GM23338 (cell line): ENCODE measurements at regions not wholly inside any gene's neighbourhood (a gene's known extent, or its start where the extent isn't known, plus 50 kb on each side); places are given as distances from the start of the nearest gene placed in this dataset.

Experiments used
- ATAC-seq: fragments of 200-7000 bp; cut with Tn5 transposase; 3 replicates; pipeline ENCODE4 v1.9.1; 2020
- DNase-seq: peaks from one replicate; pipeline ENCODE4 v3.0.0-alpha.2; 2015; ENCODE audit warnings: low spot score
- H2AFZ ChIP-seq: fragments of 200-600 bp; sonication (generic); 2 replicates; pipeline ENCODE4 v1.8.0; 2016; ENCODE audit warnings: antibody characterized with exemption, mild to moderate bottlenecking, moderate library complexity
- H3F3A ChIP-seq: fragments of 200-600 bp; sonication (generic); replicated peaks from 2 replicates; pipeline ENCODE4 v1.8.0; 2017; ENCODE audit warnings: antibody characterized with exemption, mixed run types, low read depth
- H3K27ac ChIP-seq: fragments of 200-600 bp; sonication (generic); 2 replicates; pipeline ENCODE4 v1.6.1; 2016; ENCODE audit warnings: low read depth
- H3K27me3 ChIP-seq: fragments of 200-600 bp; sonication (generic); 2 replicates; pipeline ENCODE4 v1.8.0; 2016; ENCODE audit warnings: mild to moderate bottlenecking, mixed run types, moderate library complexity; ENCODE audit not compliant: insufficient read depth
- H3K36me3 ChIP-seq: fragments of 200-600 bp; sonication (generic); 2 replicates; pipeline ENCODE4 v1.8.0; 2016; ENCODE audit warnings: mild to moderate bottlenecking; ENCODE audit not compliant: insufficient read depth
- H3K4me1 ChIP-seq: fragments of 200-600 bp; sonication (generic); 2 replicates; pipeline ENCODE4 v1.8.0; 2016; ENCODE audit warnings: mild to moderate bottlenecking, moderate library complexity; ENCODE audit not compliant: insufficient read depth
- H3K4me2 ChIP-seq: fragments of 200-600 bp; sonication (generic); 2 replicates; pipeline ENCODE4 v1.7.1; 2017; ENCODE audit warnings: mixed run types
- H3K4me3 ChIP-seq: fragments of 200-600 bp; sonication (generic); 2 replicates; pipeline ENCODE4 v1.6.1; 2016; ENCODE audit warnings: mixed run types
- H3K79me2 ChIP-seq: fragments of 200-600 bp; sonication (generic); replicated peaks from 2 replicates; pipeline ENCODE4 v1.8.0; 2017; ENCODE audit warnings: mild to moderate bottlenecking; ENCODE audit not compliant: insufficient read depth
- H3K9me2 ChIP-seq: fragments of 200-600 bp; sonication (generic); 2 replicates; pipeline ENCODE4 v1.8.0; 2017; ENCODE audit not compliant: insufficient read depth
- H4K20me1 ChIP-seq: fragments of 200-600 bp; sonication (generic); replicated peaks from 2 replicates; pipeline ENCODE4 v1.8.0; 2017; ENCODE audit warnings: mild to moderate bottlenecking; ENCODE audit not compliant: insufficient read depth
- H3K27ac Mint-ChIP-seq: 2 replicates; pipeline ENCODE4 v1.8.0; 2020; ENCODE audit warnings: inconsistent platforms, mild to moderate bottlenecking, moderate library complexity, mixed read lengths
- H3K27me3 Mint-ChIP-seq: 3 replicates; pipeline ENCODE4 v1.8.0; 2022; ENCODE audit warnings: low read depth, mild to moderate bottlenecking, moderate library complexity, mixed read lengths, inconsistent platforms; ENCODE audit not compliant: insufficient read depth, poor library complexity
- H3K36me3 Mint-ChIP-seq: 3 replicates; pipeline ENCODE4 v1.8.0; 2021; ENCODE audit warnings: low read depth, mild to moderate bottlenecking, inconsistent platforms, moderate library complexity, mixed read lengths
- H3K4me1 Mint-ChIP-seq: 3 replicates; pipeline ENCODE4 v1.8.0; 2020; ENCODE audit warnings: mild to moderate bottlenecking, inconsistent platforms, mixed read lengths
- H3K4me3 Mint-ChIP-seq: 3 replicates; pipeline ENCODE4 v1.8.0; 2021; ENCODE audit warnings: moderate library complexity, mild to moderate bottlenecking, inconsistent platforms, mixed read lengths
- H3K9me3 Mint-ChIP-seq: 3 replicates; pipeline ENCODE4 v1.8.0; 2020; ENCODE audit warnings: moderate library complexity, mild to moderate bottlenecking, inconsistent platforms, mixed read lengths
- ETS1 ChIP-seq: IDR thresholded peaks from 2 replicates; pipeline ENCODE4 v1.6.1; 2016; ENCODE audit warnings: antibody characterized with exemption
- EZH2 ChIP-seq: fragments of 200-600 bp; sonication (generic); IDR thresholded peaks from one replicate; pipeline ENCODE4 v1.8.0; 2017; ENCODE audit warnings: antibody characterized with exemption, mild to moderate bottlenecking, low read depth; ENCODE audit not compliant: unreplicated experiment
- JUNB ChIP-seq: IDR thresholded peaks from one replicate; pipeline ENCODE4 v1.6.1; 2016; ENCODE audit warnings: antibody characterized with exemption; ENCODE audit not compliant: unreplicated experiment
- NANOG ChIP-seq: IDR thresholded peaks from 2 replicates; pipeline ENCODE4 v1.6.1; 2016; ENCODE audit warnings: antibody characterized with exemption, borderline replicate concordance
- POLR2AphosphoS5 ChIP-seq: IDR thresholded peaks from 2 replicates; pipeline ENCODE4 v1.6.1; 2016; ENCODE audit warnings: antibody characterized with exemption, low read depth
- REST ChIP-seq: IDR thresholded peaks from one replicate; pipeline ENCODE4 v1.6.1; 2018; ENCODE audit warnings: antibody characterized with exemption; ENCODE audit not compliant: unreplicated experiment
- ZNF114 ChIP-seq: fragments of 250-450 bp; sonication (Bioruptor Pico); IDR thresholded peaks from 2 replicates; pipeline ENCODE4 v1.5.0; 2020; ENCODE audit warnings: mild to moderate bottlenecking, moderate library complexity
- TF ChIP-seq, protein P1 (sequence below): fragments of 250-450 bp; sonication (Bioruptor Pico); IDR thresholded peaks from 2 replicates; pipeline ENCODE4 v1.5.0; 2020; ENCODE audit warnings: mild to moderate bottlenecking, moderate library complexity

DNA sequence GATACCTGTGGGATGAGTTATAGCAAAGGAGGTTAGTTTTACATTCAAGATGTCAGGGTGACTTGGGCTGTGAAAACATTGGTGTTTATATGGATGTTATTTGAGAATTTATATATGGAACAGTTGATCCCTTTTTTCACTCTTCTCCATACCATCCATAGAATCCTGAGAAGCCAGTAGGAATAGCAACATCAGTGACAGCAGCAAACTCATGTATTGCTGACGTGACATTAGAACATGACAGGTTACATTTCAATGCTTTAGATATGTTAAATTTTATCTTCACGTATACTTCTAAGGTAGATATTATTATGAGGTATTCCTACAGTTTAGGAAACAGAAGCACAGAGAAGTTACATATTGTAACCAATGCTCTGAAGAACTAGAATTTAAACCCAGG, 745.2 kb upstream of the GCFC2 start (continued):
- TF ChIP-seq, protein P1, sequence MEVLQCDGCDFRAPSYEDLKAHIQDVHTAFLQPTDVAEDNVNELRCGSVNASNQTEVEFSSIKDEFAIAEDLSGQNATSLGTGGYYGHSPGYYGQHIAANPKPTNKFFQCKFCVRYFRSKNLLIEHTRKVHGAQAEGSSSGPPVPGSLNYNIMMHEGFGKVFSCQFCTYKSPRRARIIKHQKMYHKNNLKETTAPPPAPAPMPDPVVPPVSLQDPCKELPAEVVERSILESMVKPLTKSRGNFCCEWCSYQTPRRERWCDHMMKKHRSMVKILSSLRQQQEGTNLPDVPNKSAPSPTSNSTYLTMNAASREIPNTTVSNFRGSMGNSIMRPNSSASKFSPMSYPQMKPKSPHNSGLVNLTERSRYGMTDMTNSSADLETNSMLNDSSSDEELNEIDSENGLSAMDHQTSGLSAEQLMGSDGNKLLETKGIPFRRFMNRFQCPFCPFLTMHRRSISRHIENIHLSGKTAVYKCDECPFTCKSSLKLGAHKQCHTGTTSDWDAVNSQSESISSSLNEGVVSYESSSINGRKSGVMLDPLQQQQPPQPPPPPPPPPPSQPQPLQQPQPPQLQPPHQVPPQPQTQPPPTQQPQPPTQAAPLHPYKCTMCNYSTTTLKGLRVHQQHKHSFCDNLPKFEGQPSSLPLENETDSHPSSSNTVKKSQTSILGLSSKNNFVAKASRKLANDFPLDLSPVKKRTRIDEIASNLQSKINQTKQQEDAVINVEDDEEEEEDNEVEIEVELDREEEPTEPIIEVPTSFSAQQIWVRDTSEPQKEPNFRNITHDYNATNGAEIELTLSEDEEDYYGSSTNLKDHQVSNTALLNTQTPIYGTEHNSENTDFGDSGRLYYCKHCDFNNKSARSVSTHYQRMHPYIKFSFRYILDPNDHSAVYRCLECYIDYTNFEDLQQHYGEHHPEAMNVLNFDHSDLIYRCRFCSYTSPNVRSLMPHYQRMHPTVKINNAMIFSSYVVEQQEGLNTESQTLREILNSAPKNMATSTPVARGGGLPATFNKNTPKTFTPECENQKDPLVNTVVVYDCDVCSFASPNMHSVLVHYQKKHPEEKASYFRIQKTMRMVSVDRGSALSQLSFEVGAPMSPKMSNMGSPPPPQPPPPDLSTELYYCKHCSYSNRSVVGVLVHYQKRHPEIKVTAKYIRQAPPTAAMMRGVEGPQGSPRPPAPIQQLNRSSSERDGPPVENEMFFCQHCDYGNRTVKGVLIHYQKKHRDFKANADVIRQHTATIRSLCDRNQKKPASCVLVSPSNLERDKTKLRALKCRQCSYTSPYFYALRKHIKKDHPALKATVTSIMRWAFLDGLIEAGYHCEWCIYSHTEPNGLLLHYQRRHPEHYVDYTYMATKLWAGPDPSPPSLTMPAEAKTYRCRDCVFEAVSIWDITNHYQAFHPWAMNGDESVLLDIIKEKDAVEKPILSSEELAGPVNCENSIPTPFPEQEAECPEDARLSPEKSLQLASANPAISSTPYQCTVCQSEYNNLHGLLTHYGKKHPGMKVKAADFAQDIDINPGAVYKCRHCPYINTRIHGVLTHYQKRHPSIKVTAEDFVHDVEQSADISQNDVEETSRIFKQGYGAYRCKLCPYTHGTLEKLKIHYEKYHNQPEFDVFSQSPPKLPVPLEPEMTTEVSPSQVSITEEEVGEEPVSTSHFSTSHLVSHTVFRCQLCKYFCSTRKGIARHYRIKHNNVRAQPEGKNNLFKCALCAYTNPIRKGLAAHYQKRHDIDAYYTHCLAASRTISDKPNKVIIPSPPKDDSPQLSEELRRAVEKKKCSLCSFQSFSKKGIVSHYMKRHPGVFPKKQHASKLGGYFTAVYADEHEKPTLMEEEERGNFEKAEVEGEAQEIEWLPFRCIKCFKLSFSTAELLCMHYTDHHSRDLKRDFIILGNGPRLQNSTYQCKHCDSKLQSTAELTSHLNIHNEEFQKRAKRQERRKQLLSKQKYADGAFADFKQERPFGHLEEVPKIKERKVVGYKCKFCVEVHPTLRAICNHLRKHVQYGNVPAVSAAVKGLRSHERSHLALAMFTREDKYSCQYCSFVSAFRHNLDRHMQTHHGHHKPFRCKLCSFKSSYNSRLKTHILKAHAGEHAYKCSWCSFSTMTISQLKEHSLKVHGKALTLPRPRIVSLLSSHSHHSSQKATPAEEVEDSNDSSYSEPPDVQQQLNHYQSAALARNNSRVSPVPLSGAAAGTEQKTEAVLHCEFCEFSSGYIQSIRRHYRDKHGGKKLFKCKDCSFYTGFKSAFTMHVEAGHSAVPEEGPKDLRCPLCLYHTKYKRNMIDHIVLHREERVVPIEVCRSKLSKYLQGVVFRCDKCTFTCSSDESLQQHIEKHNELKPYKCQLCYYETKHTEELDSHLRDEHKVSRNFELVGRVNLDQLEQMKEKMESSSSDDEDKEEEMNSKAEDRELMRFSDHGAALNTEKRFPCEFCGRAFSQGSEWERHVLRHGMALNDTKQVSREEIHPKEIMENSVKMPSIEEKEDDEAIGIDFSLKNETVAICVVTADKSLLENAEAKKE (CRISPR knock-in tag), result no peak
- TF ChIP-seq EZH2 (no peak), JUNB (no peak), NANOG (no peak)

DNA sequence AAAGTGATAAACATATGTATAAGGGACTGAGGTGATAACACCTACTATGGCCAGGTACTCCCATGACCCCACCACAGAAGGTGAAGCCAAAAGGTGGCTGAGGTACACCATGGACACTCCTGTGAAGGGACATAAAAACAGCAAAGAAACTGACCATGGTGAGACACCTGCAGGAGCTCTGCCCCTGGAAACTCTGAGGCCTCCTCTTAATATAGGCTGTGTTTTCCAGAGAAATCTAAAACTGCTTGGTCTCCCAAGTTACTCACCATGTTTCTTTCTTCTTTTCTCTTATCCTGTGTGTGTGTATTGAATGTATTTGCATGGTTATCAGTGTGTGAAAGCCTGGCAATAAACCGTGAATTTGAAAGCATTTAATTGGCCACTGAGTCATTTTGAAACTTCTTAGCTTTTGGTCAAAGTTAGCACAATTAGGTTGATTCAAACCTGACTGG, 739.3 kb upstream of the GCFC2 start:
- no peaks in the 10 kb centered on the region for H3K27me3 ChIP-seq
- Mint-ChIP-seq H3K36me3 (peaks cover 11% of the 10 kb centered on the region), H3K4me3 (no peak overlapping the region), H3K27me3 (no peaks in the 10 kb centered on the region), H3K9me3 (peaks cover 11% of the 10 kb centered on the region), H3K4me1 (peaks cover 10% of the 10 kb centered on the region), H3K27ac (no peak overlapping the region)
- H3K27ac ChIP-seq, result no peak overlapping the region
- H3K79me2 ChIP-seq, result no peaks in the 10 kb centered on the region
- H3K4me2 ChIP-seq, result no peak overlapping the region
- no peaks in the 10 kb centered on the region for H3K36me3 ChIP-seq
- ATAC-seq (no peak), DNase-seq (no peak)
- H3F3A ChIP-seq, result no peaks in the 10 kb centered on the region
- H2AFZ ChIP-seq, result peak overlapping the region; percentile 25; the same call in 1 of the 2 replicates
- H3K9me2 ChIP-seq, result no peaks in the 10 kb centered on the region
- H3K4me1 ChIP-seq, result peaks cover 17% of the 10 kb centered on the region
- no peak overlapping the region for H3K4me3 ChIP-seq
- H4K20me1 ChIP-seq, result no peaks in the 10 kb centered on the region
- no peak for TF ChIP-seq NANOG
- TF ChIP-seq REST, result no peak
- no peak for TF ChIP-seq POLR2AphosphoS5
- TF ChIP-seq ZNF114, result no peak
- TF ChIP-seq ETS1, result no peak
